Naive thymus-derived CD4-positive, alpha-beta T cell (primary cell): ENCODE measurements at regions not wholly inside any gene's neighbourhood (a gene's known extent, or its start where the extent isn't known, plus 50 kb on each side); places are given as distances from the start of the nearest gene placed in this dataset.

ENCODE experiments used
- ATAC-seq: fragments of 150-1000 bp; cut with Tn5 transposase; 2 replicates; pipeline ENCODE4 v1.10.0; 2021; ENCODE audit warnings: mild to moderate bottlenecking, moderate library complexity
- CTCF ChIA-PET: fragments of 350-600 bp; sonication (Branson Sonifier 250); formaldehyde crosslinking; loops from one replicate; lab custom pipeline; 2021; ENCODE audit warnings: antibody characterized with exemption; lab: Charles Lee
- POLR2A ChIA-PET: fragments of 350-600 bp; sonication (Branson Sonifier 250); formaldehyde crosslinking; loops from one replicate; lab custom pipeline; 2021; ENCODE audit warnings: antibody characterized with exemption, inconsistent platforms; lab: Charles Lee
- DNase-seq, 9 donors: peaks; one replicate each; pipeline versions ENCODE4 v3.0.0 to v3.0.0-alpha.2; 2020 to 2022; ENCODE audit warnings: mixed read lengths in 1 of 9
- H3K27ac ChIP-seq: one replicate; pipeline ENCODE4 v1.7.0; 2013; ENCODE audit warnings: mild to moderate bottlenecking, low read depth, low read length, moderate library complexity
- H3K27me3 ChIP-seq, 2 donors: one replicate each; pipeline ENCODE4 v1.7.0; 2013; ENCODE audit warnings: low read length in 2 of 2, mild to moderate bottlenecking in 2 of 2, moderate library complexity in 2 of 2; ENCODE audit not compliant: control insufficient read depth in 2 of 2, insufficient read depth in 2 of 2
- H3K36me3 ChIP-seq, 3 experiments: 1 replicate in 2 of 3; 2 replicates in 1 of 3; pipeline ENCODE4 v1.7.0; 2013; ENCODE audit warnings: low read length in 3 of 3, mild to moderate bottlenecking in 3 of 3, moderate library complexity in 1 of 3; ENCODE audit not compliant: insufficient read depth in 3 of 3, control insufficient read depth in 2 of 3
- H3K4me1 ChIP-seq, 2 donors: one replicate each; pipeline ENCODE4 v1.7.0; 2013; ENCODE audit warnings: low read length in 2 of 2, mild to moderate bottlenecking in 2 of 2, moderate library complexity in 1 of 2; ENCODE audit not compliant: control insufficient read depth in 2 of 2, insufficient read depth in 2 of 2
- H3K4me3 ChIP-seq: 2 replicates; pipeline ENCODE4 v1.7.0; 2013; ENCODE audit warnings: mild to moderate bottlenecking, low read length
- H3K9me3 ChIP-seq, 3 experiments: 1 replicate in 2 of 3; 2 replicates in 1 of 3; pipeline ENCODE4 v1.7.0; 2013; ENCODE audit warnings: low read length in 3 of 3; ENCODE audit not compliant: control insufficient read depth in 2 of 3
- H3K27ac Mint-ChIP-seq, 9 donors: one replicate each; pipeline ENCODE4 v1.8.0; 2020 to 2022; ENCODE audit warnings: mixed read lengths in 9 of 9, mild to moderate bottlenecking in 8 of 9, moderate library complexity in 5 of 9, inconsistent platforms in 2 of 9
- H3K27me3 Mint-ChIP-seq, 5 donors: one replicate each; pipeline ENCODE4 v1.8.0; 2021 to 2022; ENCODE audit warnings: mixed read lengths in 5 of 5, mild to moderate bottlenecking in 1 of 5
- H3K36me3 Mint-ChIP-seq, 5 donors: one replicate each; pipeline ENCODE4 v1.8.0; 2020 to 2022; ENCODE audit warnings: mixed read lengths in 5 of 5, mild to moderate bottlenecking in 3 of 5, inconsistent platforms in 1 of 5
- H3K4me1 Mint-ChIP-seq, 7 donors: one replicate each; pipeline ENCODE4 v1.8.0; 2020 to 2022; ENCODE audit warnings: mixed read lengths in 7 of 7, mild to moderate bottlenecking in 3 of 7, inconsistent platforms in 1 of 7
- H3K4me3 Mint-ChIP-seq, 10 donors: one replicate each; pipeline ENCODE4 v1.8.0; 2020 to 2022; ENCODE audit warnings: mild to moderate bottlenecking in 10 of 10, mixed read lengths in 10 of 10, moderate library complexity in 6 of 10, inconsistent platforms in 2 of 10
- H3K9me3 Mint-ChIP-seq, 11 donors: one replicate each; pipeline ENCODE4 v1.8.0; 2020 to 2022; ENCODE audit warnings: mixed read lengths in 11 of 11, mild to moderate bottlenecking in 4 of 11, inconsistent platforms in 1 of 11, moderate library complexity in 1 of 11
- intact Hi-C, 2 donors: fragments of 100-400 bp; cut with micrococcal nuclease; formaldehyde crosslinking; loops; one replicate each; pipeline ENCODE4 v1.15.1; 2023

- ChIA-PET POLR2A (no interaction called here), CTCF (no interaction called here)
- intact Hi-C loops = no loop called here
- DNase-seq (no peak), ATAC-seq (no peak)
- Histone ChIP-seq H3K9me3 (no peaks in the 10 kb centered on the region), H3K36me3 (no peaks in the 10 kb centered on the region), H3K27ac (no peak overlapping the region), H3K27me3 (no peaks in the 10 kb centered on the region), H3K4me3 (no peak overlapping the region), H3K4me1 (no peaks in the 10 kb centered on the region)
- H3K27ac Mint-ChIP-seq = no peak overlapping the region
- no peaks in the 10 kb centered on the region for H3K9me3 Mint-ChIP-seq
- H3K27me3 Mint-ChIP-seq = peaks cover 0 to 10% (median 5%) of the 10 kb centered on the region in 5 donors
- no peaks in the 10 kb centered on the region for H3K36me3 Mint-ChIP-seq
- H3K4me3 Mint-ChIP-seq = no peak overlapping the region
- peaks cover 0 to 1% (median 0%) of the 10 kb centered on the region in 7 donors for H3K4me1 Mint-ChIP-seq
These were observed 451.7 kb downstream of the TSHZ3 start for GRCh38 chr19:30897553-30897952.

GRCh38 chr19:30897034-30897433 lies 452.2 kb downstream of the TSHZ3 start:
- H3K9me3 ChIP-seq = no peaks in the 10 kb centered on the region
- peaks cover 0 to 10% (median 5%) of the 10 kb centered on the region in 5 donors for H3K27me3 Mint-ChIP-seq
- no peaks in the 10 kb centered on the region for H3K4me1 ChIP-seq
- no peaks in the 10 kb centered on the region for H3K9me3 Mint-ChIP-seq
- no peaks in the 10 kb centered on the region for H3K36me3 Mint-ChIP-seq
- DNase-seq (no peak), ATAC-seq (no peak)
- H3K27ac ChIP-seq = no peak overlapping the region
- no peak overlapping the region for H3K4me3 Mint-ChIP-seq
- no peaks in the 10 kb centered on the region for H3K36me3 ChIP-seq
- H3K4me1 Mint-ChIP-seq = peaks cover 0 to 1% (median 0%) of the 10 kb centered on the region in 7 donors
- CTCF ChIA-PET = no interaction called here
- H3K4me3 ChIP-seq = no peak overlapping the region
- no peaks in the 10 kb centered on the region for H3K27me3 ChIP-seq
- POLR2A ChIA-PET = no interaction called here
- intact Hi-C loops = no loop called here
- H3K27ac Mint-ChIP-seq = no peak overlapping the region

GRCh38 chr19:30896554-30896953 lies 452.7 kb downstream of the TSHZ3 start:
- no peaks in the 10 kb centered on the region for H3K9me3 Mint-ChIP-seq
- ChIA-PET POLR2A (no interaction called here), CTCF (no interaction called here)
- no peaks in the 10 kb centered on the region for H3K9me3 ChIP-seq
- intact Hi-C loops = no loop called here
- no peak overlapping the region for H3K4me3 ChIP-seq
- no peak overlapping the region for H3K27ac ChIP-seq
- no peaks in the 10 kb centered on the region for H3K4me1 Mint-ChIP-seq
- H3K27ac Mint-ChIP-seq = no peak overlapping the region
- DNase-seq (no peak), ATAC-seq (no peak)
- peaks cover 0 to 10% (median 5%) of the 10 kb centered on the region in 5 donors for H3K27me3 Mint-ChIP-seq
- H3K4me1 ChIP-seq = no peaks in the 10 kb centered on the region
- H3K36me3 Mint-ChIP-seq = no peaks in the 10 kb centered on the region
- H3K4me3 Mint-ChIP-seq = no peak overlapping the region
- no peaks in the 10 kb centered on the region for H3K27me3 ChIP-seq
- H3K36me3 ChIP-seq = no peaks in the 10 kb centered on the region

- POLR2A ChIA-PET = no interaction called here
- Histone ChIP-seq H3K9me3 (no peaks in the 10 kb centered on the region), H3K36me3 (no peaks in the 10 kb centered on the region), H3K4me3 (no peak overlapping the region), H3K27ac (no peak overlapping the region), H3K4me1 (no peaks in the 10 kb centered on the region), H3K27me3 (no peaks in the 10 kb centered on the region)
- Mint-ChIP-seq H3K36me3 (no peaks in the 10 kb centered on the region), H3K4me3 (no peak overlapping the region), H3K27me3 (peaks cover 0 to 7% (median 3%) of the 10 kb centered on the region in 5 donors), H3K9me3 (no peaks in the 10 kb centered on the region), H3K27ac (no peak overlapping the region), H3K4me1 (no peaks in the 10 kb centered on the region)
- DNase-seq (no peak), ATAC-seq (no peak)
- CTCF ChIA-PET = no interaction called here
- intact Hi-C loops = no loop called here
These were observed 453.3 kb downstream of the TSHZ3 start for GRCh38 chr19:30895946-30896345.

- no peak for DNase-seq
- no peak overlapping the region for H3K27ac Mint-ChIP-seq
- ChIA-PET CTCF (no interaction called here), POLR2A (no interaction called here)
- peaks cover 0 to 3% (median 0%) of the 10 kb centered on the region in 7 donors for H3K4me1 Mint-ChIP-seq
- H3K4me3 ChIP-seq = no peak overlapping the region
- H3K27me3 Mint-ChIP-seq = peaks cover 0 to 14% (median 6%) of the 10 kb centered on the region in 5 donors
- no peaks in the 10 kb centered on the region for H3K36me3 Mint-ChIP-seq
- H3K9me3 Mint-ChIP-seq = peaks cover 0 to 3% (median 0%) of the 10 kb centered on the region in 11 donors
- no peaks in the 10 kb centered on the region for H3K4me1 ChIP-seq
- H3K4me3 Mint-ChIP-seq = no peak overlapping the region
- H3K27me3 ChIP-seq = no peaks in the 10 kb centered on the region
- intact Hi-C loops = no loop called here
- H3K27ac ChIP-seq = no peak overlapping the region
- H3K36me3 ChIP-seq = no peaks in the 10 kb centered on the region
- no peaks in the 10 kb centered on the region for H3K9me3 ChIP-seq
- no peak for ATAC-seq
These were observed 458.2 kb downstream of the TSHZ3 start for GRCh38 chr19:30891051-30891450.

- Histone ChIP-seq H3K27me3 (no peaks in the 10 kb centered on the region), H3K4me3 (no peak overlapping the region), H3K9me3 (no peaks in the 10 kb centered on the region), H3K36me3 (no peaks in the 10 kb centered on the region), H3K4me1 (no peaks in the 10 kb centered on the region), H3K27ac (no peak overlapping the region)
- no peak overlapping the region for H3K27ac Mint-ChIP-seq
- ChIA-PET CTCF (no interaction called here), POLR2A (interaction anchor here (1.1 kb wide), 1 partner anchor 126 kb away, joined by 4 read pairs; no protein-coding TSS in a partner anchor)
- H3K36me3 Mint-ChIP-seq = no peaks in the 10 kb centered on the region
- H3K9me3 Mint-ChIP-seq = peaks cover 0 to 3% (median 0%) of the 10 kb centered on the region in 11 donors
- ATAC-seq (no peak), DNase-seq (no peak)
- no peak overlapping the region for H3K4me3 Mint-ChIP-seq
- intact Hi-C loops = no loop called here
- peaks cover 0 to 14% (median 6%) of the 10 kb centered on the region in 5 donors for H3K27me3 Mint-ChIP-seq
- H3K4me1 Mint-ChIP-seq = peaks cover 0 to 3% (median 0%) of the 10 kb centered on the region in 7 donors
These were observed 459.2 kb downstream of the TSHZ3 start for GRCh38 chr19:30890033-30890432.

GRCh38 chr19:30888937-30889336 lies 460.3 kb downstream of the TSHZ3 start:
- H3K36me3 Mint-ChIP-seq = no peaks in the 10 kb centered on the region
- POLR2A ChIA-PET = no interaction called here
- peaks cover 0 to 20% (median 6%) of the 10 kb centered on the region in 5 donors for H3K27me3 Mint-ChIP-seq
- H3K9me3 Mint-ChIP-seq = peaks cover 0 to 3% (median 0%) of the 10 kb centered on the region in 11 donors
- H3K4me3 Mint-ChIP-seq = no peak overlapping the region
- Histone ChIP-seq H3K4me1 (no peaks in the 10 kb centered on the region), H3K9me3 (no peaks in the 10 kb centered on the region), H3K27ac (no peak overlapping the region), H3K4me3 (no peak overlapping the region), H3K27me3 (no peaks in the 10 kb centered on the region), H3K36me3 (no peaks in the 10 kb centered on the region)
- intact Hi-C loops = no loop called here
- H3K27ac Mint-ChIP-seq = no peak overlapping the region
- no peak for ATAC-seq
- CTCF ChIA-PET = no interaction called here
- peaks cover 0 to 3% (median 0%) of the 10 kb centered on the region in 7 donors for H3K4me1 Mint-ChIP-seq
- no peak for DNase-seq
